T47D (cell line): ENCODE measurements at regions not wholly inside any gene's neighbourhood (a gene's known extent, or its start where the extent isn't known, plus 50 kb on each side); places are given as distances from the start of the nearest gene placed in this dataset.
"Not testable (repeated sequence)": the region's sequence is repeated elsewhere in the genome, so short reads cannot be mapped to it uniquely, and the experiment has no call there.

Experiments used
- DNase-seq, 2 experiments: peaks; one replicate each; pipeline versions ENCODE4 v3.0.0 to v3.0.0-alpha.2; 2011 to 2012; ENCODE audit warnings: low read depth in 1 of 2, low spot score in 1 of 2
- JUND ChIP-seq: IDR thresholded peaks from 2 replicates; pipeline ENCODE4 v1.6.1; 2012; ENCODE audit warnings: low read depth
- in situ Hi-C: cut with HindIII; loops from 2 replicates; pipeline ENCODE4 v1.10.0; 2016; ENCODE audit warnings: low sequenced_read_pairs, low pct_unique_long_range_greater_than_20kb

- in situ Hi-C loops: no loop called here
- peak; percentile 63 to 81 for DNase-seq
- TF ChIP-seq JUND: no peak
Observed at GRCh38 chr3:124351430-124352148, 359.7 kb upstream of the ROPN1 start.

GRCh38 chr3:124352149-124352539 lies 360.2 kb upstream of the ROPN1 start:
- in situ Hi-C loops: no loop called here
- TF ChIP-seq JUND: no peak
- no peak for DNase-seq

- in situ Hi-C loops: no loop called here
- no peak for DNase-seq
- no peak for TF ChIP-seq JUND
Observed at GRCh38 chr3:124353691-124354090, 361.8 kb upstream of the ROPN1 start.

GRCh38 chr3:124354150-124354549 lies 362.2 kb upstream of the ROPN1 start:
- in situ Hi-C loops: no loop called here
- no peak for DNase-seq
- no peak for TF ChIP-seq JUND

- TF ChIP-seq JUND: no peak
- no peak for DNase-seq
- in situ Hi-C loops: no loop called here
Observed at GRCh38 chr3:124358156-124358555, 366.2 kb upstream of the ROPN1 start.

- TF ChIP-seq JUND: no peak
- in situ Hi-C loops: no loop called here
- DNase-seq: no peak
Observed at GRCh38 chr3:124360155-124360554, 368.2 kb upstream of the ROPN1 start.

- TF ChIP-seq JUND: no peak
- in situ Hi-C loops: no loop called here
- DNase-seq: no peak
Observed at GRCh38 chr3:124360563-124360962, 368.6 kb upstream of the ROPN1 start.

- no peak for DNase-seq
- in situ Hi-C loops: no loop called here
- TF ChIP-seq JUND: no peak
Observed at GRCh38 chr3:124361566-124361965, 368.7 kb upstream of the UMPS start.

- in situ Hi-C loops: no loop called here
- DNase-seq: no peak
- no peak for TF ChIP-seq JUND
Observed at GRCh38 chr3:124362455-124362854, 367.8 kb upstream of the UMPS start.

- no peak for DNase-seq
- in situ Hi-C loops: no loop called here
- no peak for TF ChIP-seq JUND
Observed at GRCh38 chr3:124363476-124363875, 366.8 kb upstream of the UMPS start.

- no peak for DNase-seq
- in situ Hi-C loops: no loop called here
- TF ChIP-seq JUND: no peak
Observed at GRCh38 chr3:124364317-124365020, 365.8 kb upstream of the UMPS start.

- in situ Hi-C loops, DNase-seq: not testable (repeated sequence)
Observed at GRCh38 chr3:124366655-124367054, 363.6 kb upstream of the UMPS start.

GRCh38 chr3:124372775-124373174 lies 357.5 kb upstream of the UMPS start:
- in situ Hi-C loops: no loop called here
- TF ChIP-seq JUND: no peak
- DNase-seq: no peak
